ENCODE measurements at regions not wholly inside any gene's neighbourhood (a gene's known extent, or its start where the extent isn't known, plus 50 kb on each side); places are given as distances from the start of the nearest gene placed in this dataset.
"Not testable (repeated sequence)": the region's sequence is repeated elsewhere in the genome, so short reads cannot be mapped to it uniquely, and the experiment has no call there.

DNA sequence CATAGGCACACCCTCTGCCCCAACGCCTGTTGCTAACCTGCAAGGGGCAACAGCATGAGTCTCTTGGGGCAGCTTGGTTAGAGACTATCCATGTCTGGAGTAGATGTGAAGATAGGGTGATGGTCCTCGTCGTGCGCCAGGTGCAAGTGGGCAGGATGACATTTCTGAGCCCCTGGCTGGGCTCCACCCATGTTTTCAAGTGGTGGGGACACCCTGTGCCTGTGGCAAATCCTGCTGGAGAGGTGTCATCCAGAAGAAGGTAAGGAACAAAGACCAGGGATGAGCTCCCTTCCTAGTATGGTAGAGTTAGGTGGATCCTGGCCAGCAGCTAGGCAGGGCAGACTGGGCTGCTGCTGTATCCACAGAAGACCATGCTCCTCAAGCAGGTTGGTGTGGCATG, 152.6 kb downstream of the ABHD5 start:
- DNase-seq (no peak), ATAC-seq (no peak)
- no peaks in the 10 kb centered on the region for H3K4me1 Mint-ChIP-seq
- H3K9me3 ChIP-seq (ENCODE audit: control insufficient read depth, insufficient read depth, low read length): peaks cover 2% of the 10 kb centered on the region
- H3K27me3 Mint-ChIP-seq (ENCODE audit: low read depth in 2 of 2): peaks cover 19 to 21% of the 10 kb centered on the region in 2 donors
- no peaks in the 10 kb centered on the region for H3K4me1 ChIP-seq (ENCODE audit: control insufficient read depth, insufficient read depth, low read length)
- H3K36me3 ChIP-seq (ENCODE audit: control insufficient read depth, insufficient read depth, low read length): no peaks in the 10 kb centered on the region
- no peak overlapping the region for H3K27ac Mint-ChIP-seq
- H3K27me3 ChIP-seq (ENCODE audit: control insufficient read depth, insufficient read depth, low read length): no peaks in the 10 kb centered on the region
- H3K9me3 Mint-ChIP-seq: peaks cover 6 to 8% of the 10 kb centered on the region in 2 donors
- intact Hi-C loops (cut with micrococcal nuclease): no loop called here
- peaks cover 16% of the 10 kb centered on the region for H3K36me3 Mint-ChIP-seq
- H3K4me3 Mint-ChIP-seq: no peak overlapping the region
- TF ChIP-seq, protein P1, sequence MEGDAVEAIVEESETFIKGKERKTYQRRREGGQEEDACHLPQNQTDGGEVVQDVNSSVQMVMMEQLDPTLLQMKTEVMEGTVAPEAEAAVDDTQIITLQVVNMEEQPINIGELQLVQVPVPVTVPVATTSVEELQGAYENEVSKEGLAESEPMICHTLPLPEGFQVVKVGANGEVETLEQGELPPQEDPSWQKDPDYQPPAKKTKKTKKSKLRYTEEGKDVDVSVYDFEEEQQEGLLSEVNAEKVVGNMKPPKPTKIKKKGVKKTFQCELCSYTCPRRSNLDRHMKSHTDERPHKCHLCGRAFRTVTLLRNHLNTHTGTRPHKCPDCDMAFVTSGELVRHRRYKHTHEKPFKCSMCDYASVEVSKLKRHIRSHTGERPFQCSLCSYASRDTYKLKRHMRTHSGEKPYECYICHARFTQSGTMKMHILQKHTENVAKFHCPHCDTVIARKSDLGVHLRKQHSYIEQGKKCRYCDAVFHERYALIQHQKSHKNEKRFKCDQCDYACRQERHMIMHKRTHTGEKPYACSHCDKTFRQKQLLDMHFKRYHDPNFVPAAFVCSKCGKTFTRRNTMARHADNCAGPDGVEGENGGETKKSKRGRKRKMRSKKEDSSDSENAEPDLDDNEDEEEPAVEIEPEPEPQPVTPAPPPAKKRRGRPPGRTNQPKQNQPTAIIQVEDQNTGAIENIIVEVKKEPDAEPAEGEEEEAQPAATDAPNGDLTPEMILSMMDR (IDR thresholded peaks at IDR 0.05): no peak
- WGBS (ENCODE audit: insufficient coverage): 95% methylated on average over 4 of the region's 4 CpGs
- H3K4me3 ChIP-seq (ENCODE audit: low read length): no peak overlapping the region
- no peak overlapping the region for H3K27ac ChIP-seq (ENCODE audit: low read length)

DNA sequence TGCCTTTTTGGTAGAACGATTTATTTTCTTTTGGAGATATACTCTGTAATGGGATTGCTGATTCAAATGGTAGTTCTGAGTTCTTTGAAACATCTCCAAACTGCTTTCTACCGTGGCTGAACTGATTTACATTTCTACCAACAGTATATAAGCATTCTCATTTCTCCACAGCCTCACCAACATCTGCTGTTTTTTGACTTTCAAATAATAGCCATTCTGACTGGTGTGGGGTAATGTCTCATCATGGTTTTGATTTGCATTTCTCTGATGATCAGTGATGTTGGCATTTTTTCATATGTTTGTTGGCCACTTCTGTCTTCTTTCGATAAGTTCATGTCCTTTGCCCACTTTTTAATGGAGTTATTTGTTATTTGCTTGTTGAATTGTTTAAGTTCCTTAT, 154.0 kb downstream of the ABHD5 start:
- 83% methylated on average over 3 of the region's 3 CpGs for WGBS (ENCODE audit: insufficient coverage)
- H3K27ac ChIP-seq (ENCODE audit: low read length): no peak overlapping the region
- H3K27ac Mint-ChIP-seq: no peak overlapping the region

DNA sequence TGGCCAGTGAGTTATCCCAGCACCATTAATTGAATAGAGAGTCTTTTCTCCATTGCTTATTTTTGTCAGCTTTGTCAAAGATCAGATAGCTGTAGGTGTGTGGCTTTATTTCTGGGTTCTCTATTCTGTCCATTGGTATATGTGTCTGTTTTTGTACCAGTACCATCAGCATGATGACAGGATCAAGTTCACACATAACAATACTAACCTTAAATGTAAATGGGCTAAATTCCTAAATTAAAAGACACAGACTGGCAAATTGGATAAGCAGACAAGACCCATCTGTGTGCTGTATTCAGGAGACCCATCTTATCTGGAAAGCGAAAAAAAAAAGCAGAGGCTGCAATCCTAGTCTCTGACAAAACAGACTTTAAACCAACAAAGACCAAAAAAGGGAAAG, 154.8 kb downstream of the ABHD5 start:
- no CpG with 5 or more reads among the region's 1 CpG for WGBS (ENCODE audit: insufficient coverage)
- ATAC-seq; H3K4me1 ChIP-seq (ENCODE audit: control insufficient read depth, insufficient read depth, low read length); H3K9me3 Mint-ChIP-seq; H3K4me3 Mint-ChIP-seq; intact Hi-C loops (cut with micrococcal nuclease); H3K27ac Mint-ChIP-seq; H3K9me3 ChIP-seq (ENCODE audit: control insufficient read depth, insufficient read depth, low read length); H3K27me3 ChIP-seq (ENCODE audit: control insufficient read depth, insufficient read depth, low read length); DNase-seq; H3K27ac ChIP-seq (ENCODE audit: low read length); H3K4me3 ChIP-seq (ENCODE audit: low read length); H3K4me1 Mint-ChIP-seq; H3K36me3 ChIP-seq (ENCODE audit: control insufficient read depth, insufficient read depth, low read length): not testable (repeated sequence)
- Mint-ChIP-seq H3K36me3 (peaks cover 24% of the 10 kb centered on the region), H3K27me3 (ENCODE audit: low read depth in 2 of 2) (peaks cover 23 to 29% of the 10 kb centered on the region in 2 donors)

More for the DNA sequence above, 154.0 kb downstream of the ABHD5 start:
- DNase-seq (no peak), ATAC-seq (no peak)
- intact Hi-C loops (cut with micrococcal nuclease): no loop called here
- Histone ChIP-seq H3K4me3 (ENCODE audit: low read length) (no peak overlapping the region), H3K36me3 (ENCODE audit: control insufficient read depth, insufficient read depth, low read length) (no peaks in the 10 kb centered on the region), H3K9me3 (ENCODE audit: control insufficient read depth, insufficient read depth, low read length) (no peaks in the 10 kb centered on the region), H3K4me1 (ENCODE audit: control insufficient read depth, insufficient read depth, low read length) (no peaks in the 10 kb centered on the region), H3K27me3 (ENCODE audit: control insufficient read depth, insufficient read depth, low read length) (no peaks in the 10 kb centered on the region)
- Mint-ChIP-seq H3K4me1 (no peaks in the 10 kb centered on the region), H3K36me3 (peaks cover 18% of the 10 kb centered on the region), H3K9me3 (peaks cover 6 to 8% of the 10 kb centered on the region in 2 donors), H3K4me3 (no peak overlapping the region), H3K27me3 (ENCODE audit: low read depth in 2 of 2) (peaks cover 21% of the 10 kb centered on the region in 2 donors)
- TF ChIP-seq, protein P1 (IDR thresholded peaks at IDR 0.05): no peak

DNA sequence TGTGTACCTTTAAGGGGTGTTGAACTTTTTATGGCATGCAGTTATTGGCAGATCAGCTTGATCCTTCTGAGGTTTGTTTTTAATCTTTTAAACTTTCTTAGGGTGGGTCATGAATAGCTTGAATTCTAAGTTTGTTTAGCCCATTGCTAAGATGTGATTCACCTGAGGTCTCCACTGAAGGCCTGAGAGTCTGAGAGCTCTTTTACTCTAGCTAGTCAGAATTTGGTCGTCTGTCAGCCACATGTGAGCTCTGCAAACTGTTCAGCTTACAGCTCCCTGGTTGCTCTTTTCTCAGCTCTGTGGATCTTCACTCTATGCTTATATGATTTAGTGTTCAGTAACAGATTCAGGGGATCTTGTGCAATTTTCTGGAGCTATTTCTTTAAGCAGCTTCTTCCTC, 161.3 kb downstream of the ABHD5 start:
- Histone ChIP-seq H3K27me3 (ENCODE audit: control insufficient read depth, insufficient read depth, low read length) (peaks cover 5% of the 10 kb centered on the region), H3K27ac (ENCODE audit: low read length) (no peak overlapping the region), H3K4me3 (ENCODE audit: low read length) (no peak overlapping the region), H3K4me1 (ENCODE audit: control insufficient read depth, insufficient read depth, low read length) (no peaks in the 10 kb centered on the region), H3K9me3 (ENCODE audit: control insufficient read depth, insufficient read depth, low read length) (no peaks in the 10 kb centered on the region), H3K36me3 (ENCODE audit: control insufficient read depth, insufficient read depth, low read length) (no peaks in the 10 kb centered on the region)
- H3K4me1 Mint-ChIP-seq: no peaks in the 10 kb centered on the region
- DNase-seq: no peak
- H3K27ac Mint-ChIP-seq: no peak overlapping the region
- intact Hi-C loops (cut with micrococcal nuclease): no loop called here
- peaks cover 0 to 2% of the 10 kb centered on the region in 2 donors for H3K9me3 Mint-ChIP-seq
- ATAC-seq: no peak
- H3K27me3 Mint-ChIP-seq (ENCODE audit: low read depth in 2 of 2): peaks cover 18 to 56% of the 10 kb centered on the region in 2 donors
- TF ChIP-seq, protein P1 (IDR thresholded peaks at IDR 0.05): no peak
- peaks cover 8% of the 10 kb centered on the region for H3K36me3 Mint-ChIP-seq
- WGBS (ENCODE audit: insufficient coverage): 76% methylated on average over 1 of the region's 1 CpG
- no peak overlapping the region for H3K4me3 Mint-ChIP-seq
